Osteoblast (primary cell): ENCODE measurements at regions not wholly inside any gene's neighbourhood (a gene's known extent, or its start where the extent isn't known, plus 50 kb on each side); places are given as distances from the start of the nearest gene placed in this dataset.

ENCODE experiments used
- DNase-seq: peaks from one replicate; pipeline ENCODE4 v3.0.0; 2011; ENCODE audit warnings: low spot score, mixed read lengths; ENCODE audit not compliant: insufficient read length; ENCODE audit errors: missing footprints
- H2AFZ ChIP-seq: 2 replicates; pipeline ENCODE4 v1.6.0; 2011; ENCODE audit warnings: mild to moderate bottlenecking, low read length
- H3K27ac ChIP-seq: 2 replicates; pipeline ENCODE4 v1.5.1; 2011; ENCODE audit warnings: mild to moderate bottlenecking, low read depth, low read length, moderate library complexity
- H3K27me3 ChIP-seq: 2 replicates; pipeline ENCODE4 v1.6.0; 2012; ENCODE audit warnings: mild to moderate bottlenecking, control low read depth, inconsistent platforms, low read length, moderate library complexity; ENCODE audit not compliant: insufficient read depth
- H3K36me3 ChIP-seq: 2 replicates; pipeline ENCODE4 v1.5.1; 2011; ENCODE audit warnings: mild to moderate bottlenecking, low read length, control low read depth, moderate library complexity; ENCODE audit not compliant: insufficient read depth
- H3K4me1 ChIP-seq: 2 replicates; pipeline ENCODE4 v1.5.1; 2011; ENCODE audit warnings: mild to moderate bottlenecking, low read length, control low read depth, moderate library complexity; ENCODE audit not compliant: insufficient read depth
- H3K4me2 ChIP-seq: 2 replicates; pipeline ENCODE4 v1.6.0; 2011; ENCODE audit warnings: mild to moderate bottlenecking, low read length; ENCODE audit not compliant: insufficient read depth
- H3K4me3 ChIP-seq: fragments of 200-600 bp; sonication (generic); 3 replicates; pipeline ENCODE4 v1.5.1; 2012; ENCODE audit warnings: mild to moderate bottlenecking, low read length, inconsistent platforms; ENCODE audit not compliant: insufficient read depth
- H3K79me2 ChIP-seq: 2 replicates; pipeline ENCODE4 v1.6.0; 2012; ENCODE audit warnings: mild to moderate bottlenecking, low read length, control low read depth, inconsistent platforms; ENCODE audit not compliant: insufficient read depth
- H3K9me3 ChIP-seq: 2 replicates; pipeline ENCODE4 v1.5.1; 2011; ENCODE audit warnings: low read depth, low read length, control low read depth
- H4K20me1 ChIP-seq: 2 replicates; pipeline ENCODE4 v1.6.0; 2012; ENCODE audit warnings: mild to moderate bottlenecking, low read length, control low read depth; ENCODE audit not compliant: insufficient read depth
- TF ChIP-seq, protein P1 (sequence below): IDR thresholded peaks from 2 replicates; pipeline ENCODE4 v1.5.1; 2011; ENCODE audit warnings: mild to moderate bottlenecking, low read depth, low read length, moderate library complexity; ENCODE audit errors: extremely low read depth

DNA sequence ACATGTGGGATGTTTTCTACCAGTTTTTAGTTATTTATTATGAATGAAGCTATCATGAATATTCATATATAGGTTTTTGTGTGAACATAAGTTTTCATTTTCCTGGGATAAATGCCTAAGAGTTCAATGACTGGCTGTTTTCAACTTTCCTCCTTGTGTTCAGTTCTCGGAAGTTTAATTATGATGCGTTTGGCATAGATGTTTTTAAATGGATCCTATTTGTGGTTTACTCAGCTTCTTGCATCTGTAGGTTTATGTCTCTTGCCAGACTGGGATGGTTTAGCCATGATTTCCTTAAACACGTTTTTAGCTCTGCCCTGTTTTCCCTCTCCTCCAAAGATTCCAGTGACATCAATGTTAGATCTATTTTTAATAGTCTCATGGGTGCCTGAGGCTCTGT, 411.1 kb upstream of the CDH4 start:
- Histone ChIP-seq H3K79me2 (no peaks in the 10 kb centered on the region), H3K36me3 (no peaks in the 10 kb centered on the region), H3K9me3 (no peaks in the 10 kb centered on the region), H4K20me1 (no peaks in the 10 kb centered on the region), H3K4me1 (no peaks in the 10 kb centered on the region), H3K4me3 (no peak overlapping the region), H3K27ac (no peak overlapping the region), H2AFZ (no peak overlapping the region), H3K27me3 (no peaks in the 10 kb centered on the region), H3K4me2 (no peak overlapping the region)
- DNase-seq = no peak
- TF ChIP-seq, protein P1, sequence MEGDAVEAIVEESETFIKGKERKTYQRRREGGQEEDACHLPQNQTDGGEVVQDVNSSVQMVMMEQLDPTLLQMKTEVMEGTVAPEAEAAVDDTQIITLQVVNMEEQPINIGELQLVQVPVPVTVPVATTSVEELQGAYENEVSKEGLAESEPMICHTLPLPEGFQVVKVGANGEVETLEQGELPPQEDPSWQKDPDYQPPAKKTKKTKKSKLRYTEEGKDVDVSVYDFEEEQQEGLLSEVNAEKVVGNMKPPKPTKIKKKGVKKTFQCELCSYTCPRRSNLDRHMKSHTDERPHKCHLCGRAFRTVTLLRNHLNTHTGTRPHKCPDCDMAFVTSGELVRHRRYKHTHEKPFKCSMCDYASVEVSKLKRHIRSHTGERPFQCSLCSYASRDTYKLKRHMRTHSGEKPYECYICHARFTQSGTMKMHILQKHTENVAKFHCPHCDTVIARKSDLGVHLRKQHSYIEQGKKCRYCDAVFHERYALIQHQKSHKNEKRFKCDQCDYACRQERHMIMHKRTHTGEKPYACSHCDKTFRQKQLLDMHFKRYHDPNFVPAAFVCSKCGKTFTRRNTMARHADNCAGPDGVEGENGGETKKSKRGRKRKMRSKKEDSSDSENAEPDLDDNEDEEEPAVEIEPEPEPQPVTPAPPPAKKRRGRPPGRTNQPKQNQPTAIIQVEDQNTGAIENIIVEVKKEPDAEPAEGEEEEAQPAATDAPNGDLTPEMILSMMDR = no peak

DNA sequence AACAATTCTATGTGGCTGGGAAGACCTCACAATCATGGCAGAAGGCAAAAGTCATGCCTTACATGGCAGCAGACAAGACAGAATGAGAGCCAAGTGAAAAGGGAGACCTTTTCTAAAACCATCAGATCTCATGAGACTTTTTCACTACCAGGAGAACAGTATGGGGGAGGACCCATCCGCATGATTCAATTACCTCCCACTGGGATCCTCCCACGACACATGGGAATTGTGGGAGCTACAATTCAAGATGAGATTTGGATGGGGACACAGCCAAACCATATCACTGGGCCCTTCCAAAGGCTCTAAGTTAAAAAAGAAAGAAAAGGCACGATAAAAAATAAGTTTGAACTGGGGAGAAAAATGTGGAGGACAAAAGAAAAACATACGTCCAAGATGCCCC, 406.9 kb upstream of the CDH4 start:
- Histone ChIP-seq H3K79me2 (no peaks in the 10 kb centered on the region), H3K36me3 (no peaks in the 10 kb centered on the region), H3K4me2 (no peak overlapping the region), H2AFZ (no peak overlapping the region), H4K20me1 (no peaks in the 10 kb centered on the region), H3K4me3 (no peak overlapping the region), H3K27ac (no peak overlapping the region), H3K4me1 (no peaks in the 10 kb centered on the region), H3K27me3 (peaks cover 3% of the 10 kb centered on the region), H3K9me3 (no peaks in the 10 kb centered on the region)
- TF ChIP-seq, protein P1 = no peak
- DNase-seq = no peak

DNA sequence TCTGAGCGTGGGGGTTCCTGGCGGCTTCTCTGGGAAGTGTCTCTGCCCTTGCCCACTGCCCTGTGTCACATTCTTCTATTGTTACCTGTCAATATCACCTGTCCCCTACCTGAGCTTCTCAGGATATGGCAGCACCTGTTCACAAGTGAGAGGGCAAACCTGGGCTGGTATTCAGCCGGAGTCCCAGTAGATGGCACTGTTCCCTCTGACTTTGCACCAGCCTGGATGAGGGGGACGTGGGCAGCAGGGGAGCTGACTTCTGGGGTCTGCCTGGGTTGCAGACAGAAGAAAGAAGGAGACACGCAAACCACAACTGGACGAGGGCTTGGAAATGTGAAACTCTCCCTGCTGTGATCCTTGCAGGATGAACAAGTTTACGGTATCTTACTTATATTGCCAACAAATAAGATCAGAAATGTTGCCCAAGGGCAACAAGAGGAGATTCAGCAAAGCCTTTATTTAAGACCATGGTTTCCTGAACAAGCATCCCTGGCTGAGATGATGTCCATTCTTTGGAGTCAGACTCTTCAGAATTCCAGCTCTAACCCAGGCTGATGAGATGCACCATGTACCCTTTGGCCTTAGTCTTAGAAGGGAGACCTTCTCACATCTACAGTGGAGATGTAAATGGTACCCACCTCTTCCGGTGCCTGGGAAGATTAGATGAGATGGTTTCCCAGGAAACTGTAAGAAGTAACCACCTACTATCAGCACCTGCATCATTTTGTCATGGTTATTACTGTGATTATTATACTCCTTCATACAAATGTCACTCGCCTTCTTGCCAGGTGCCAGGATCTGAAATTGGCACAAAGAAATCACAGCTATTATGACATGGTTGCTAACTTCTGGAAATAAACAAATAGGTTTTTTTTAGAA, 400.0 kb upstream of the CDH4 start:
- Histone ChIP-seq H4K20me1 (no peaks in the 10 kb centered on the region), H3K27me3 (peaks cover 3% of the 10 kb centered on the region), H2AFZ (no peak overlapping the region), H3K79me2 (no peaks in the 10 kb centered on the region), H3K4me1 (no peaks in the 10 kb centered on the region), H3K36me3 (no peaks in the 10 kb centered on the region), H3K4me3 (no peak overlapping the region), H3K27ac (no peak overlapping the region), H3K4me2 (no peak overlapping the region), H3K9me3 (no peaks in the 10 kb centered on the region)
- TF ChIP-seq, protein P1 = peak; percentile 33
- no peak for DNase-seq

GRCh38 chr20:60857708-60858107, 394.4 kb upstream of the CDH4 start:
- no peaks in the 10 kb centered on the region for H3K4me1 ChIP-seq
- H3K27me3 ChIP-seq = no peaks in the 10 kb centered on the region
- H3K36me3 ChIP-seq = no peaks in the 10 kb centered on the region
- no peaks in the 10 kb centered on the region for H3K79me2 ChIP-seq
- no peak for DNase-seq
- no peak overlapping the region for H3K4me3 ChIP-seq
- H3K9me3 ChIP-seq = no peaks in the 10 kb centered on the region
- no peak overlapping the region for H3K4me2 ChIP-seq
- no peak overlapping the region for H3K27ac ChIP-seq
- no peaks in the 10 kb centered on the region for H4K20me1 ChIP-seq
- TF ChIP-seq, protein P1 = no peak
- peak overlapping the region; percentile 21 for H2AFZ ChIP-seq
